ENCODE measurements at regions not wholly inside any gene's neighbourhood (a gene's known extent, or its start where the extent isn't known, plus 50 kb on each side); places are given as distances from the start of the nearest gene placed in this dataset.

DNA sequence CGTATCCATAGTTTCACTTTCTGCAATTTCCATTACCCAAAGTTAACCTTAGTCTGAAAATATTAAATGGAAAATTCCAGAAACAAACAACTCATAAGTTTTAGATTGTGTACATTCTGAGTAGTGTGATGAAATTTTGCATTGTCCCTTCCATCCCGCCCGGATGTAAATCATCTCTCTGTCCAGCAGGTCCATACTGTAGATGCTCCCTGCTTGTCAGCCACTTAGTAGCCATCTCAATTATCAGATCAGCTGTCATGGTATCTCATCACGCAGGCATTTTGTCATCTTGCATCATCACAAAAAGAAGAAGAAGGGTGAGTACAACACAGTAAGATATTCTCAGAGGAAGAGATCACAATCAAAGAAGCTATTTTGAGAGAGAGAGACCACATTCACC, 185.0 kb upstream of the STK17B start:
- H3K79me2 ChIP-seq (ENCODE audit: control insufficient read depth, insufficient read depth, low read length) = no peaks in the 10 kb centered on the region
- H3K9me3 ChIP-seq (ENCODE audit: control insufficient read depth, insufficient read depth, low read depth, low read length) = no peaks in the 10 kb centered on the region
- no peaks in the 10 kb centered on the region for H3K27me3 ChIP-seq (ENCODE audit: control insufficient read depth, insufficient read depth, low read length)
- TF ChIP-seq CTCF (conservative IDR thresholded peaks at IDR 0.05 in 1 of 2, IDR thresholded peaks at IDR 0.05 in 1 of 2; ENCODE audit: low read depth in 1 of 2, low read length in 2 of 2) (no peak), EZH2 (IDR thresholded peaks at IDR 0.05; ENCODE audit: low read length, missing control alignments) (no peak)
- H3K27ac ChIP-seq (ENCODE audit: insufficient read depth, low read length) = no peak overlapping the region
- no peak overlapping the region for H3K4me3 ChIP-seq (replicated peaks in 1 of 4; ENCODE audit: control extremely low read depth in 1 of 4, insufficient read depth in 1 of 4, low read depth in 3 of 4, low read length in 4 of 4)
- H3K36me3 ChIP-seq (ENCODE audit: control insufficient read depth, insufficient read depth, low read length) = no peaks in the 10 kb centered on the region
- no peaks in the 10 kb centered on the region for H4K20me1 ChIP-seq (ENCODE audit: control insufficient read depth, extremely low read depth, insufficient read depth, low read length)
- no peaks in the 10 kb centered on the region for H3K4me1 ChIP-seq (ENCODE audit: control insufficient read depth, extremely low read depth, insufficient read depth, low read length)
- no peak for DNase-seq (ENCODE audit: low read depth in 2 of 2)
- no peak overlapping the region for H2AFZ ChIP-seq (ENCODE audit: low read length)
- no peak overlapping the region for H3K4me2 ChIP-seq (ENCODE audit: extremely low read depth, insufficient read depth, low read length)
- no peak overlapping the region for H3K9ac ChIP-seq (ENCODE audit: insufficient read depth, low read length)

GRCh38 chr2:196360650-196361049, 189.3 kb upstream of the STK17B start:
- no peak for TF ChIP-seq EZH2 (IDR thresholded peaks at IDR 0.05; ENCODE audit: low read length, missing control alignments)
- H3K27ac ChIP-seq (ENCODE audit: insufficient read depth, low read length) = no peak overlapping the region
- H3K36me3 ChIP-seq (ENCODE audit: control insufficient read depth, insufficient read depth, low read length) = no peaks in the 10 kb centered on the region

GRCh38 chr2:196361606-196362326, 190.4 kb upstream of the STK17B start:
- Histone ChIP-seq H3K4me2 (ENCODE audit: extremely low read depth, insufficient read depth, low read length) (no peak overlapping the region), H4K20me1 (ENCODE audit: control insufficient read depth, extremely low read depth, insufficient read depth, low read length) (no peaks in the 10 kb centered on the region), H3K4me1 (ENCODE audit: control insufficient read depth, extremely low read depth, insufficient read depth, low read length) (no peaks in the 10 kb centered on the region), H3K79me2 (ENCODE audit: control insufficient read depth, insufficient read depth, low read length) (no peaks in the 10 kb centered on the region), H3K36me3 (ENCODE audit: control insufficient read depth, insufficient read depth, low read length) (no peaks in the 10 kb centered on the region), H3K9ac (ENCODE audit: insufficient read depth, low read length) (no peak overlapping the region), H3K27ac (ENCODE audit: insufficient read depth, low read length) (no peak overlapping the region), H3K27me3 (ENCODE audit: control insufficient read depth, insufficient read depth, low read length) (no peaks in the 10 kb centered on the region), H3K4me3 (replicated peaks in 1 of 4; ENCODE audit: control extremely low read depth in 1 of 4, insufficient read depth in 1 of 4, low read depth in 3 of 4, low read length in 4 of 4) (no peak overlapping the region), H2AFZ (ENCODE audit: low read length) (no peak overlapping the region), H3K9me3 (ENCODE audit: control insufficient read depth, insufficient read depth, low read depth, low read length) (no peaks in the 10 kb centered on the region)
- TF ChIP-seq CTCF (conservative IDR thresholded peaks at IDR 0.05 in 1 of 2, IDR thresholded peaks at IDR 0.05 in 1 of 2; ENCODE audit: low read depth in 1 of 2, low read length in 2 of 2) (no peak), EZH2 (IDR thresholded peaks at IDR 0.05; ENCODE audit: low read length, missing control alignments) (no peak)
- no peak for DNase-seq (ENCODE audit: low read depth in 2 of 2)

More at GRCh38 chr2:196360650-196361049, 189.3 kb upstream of the STK17B start:
- Histone ChIP-seq H2AFZ (ENCODE audit: low read length) (no peak overlapping the region), H4K20me1 (ENCODE audit: control insufficient read depth, extremely low read depth, insufficient read depth, low read length) (no peaks in the 10 kb centered on the region), H3K79me2 (ENCODE audit: control insufficient read depth, insufficient read depth, low read length) (no peaks in the 10 kb centered on the region), H3K4me1 (ENCODE audit: control insufficient read depth, extremely low read depth, insufficient read depth, low read length) (no peaks in the 10 kb centered on the region), H3K27me3 (ENCODE audit: control insufficient read depth, insufficient read depth, low read length) (no peaks in the 10 kb centered on the region), H3K9me3 (ENCODE audit: control insufficient read depth, insufficient read depth, low read depth, low read length) (no peaks in the 10 kb centered on the region), H3K4me3 (replicated peaks in 1 of 4; ENCODE audit: control extremely low read depth in 1 of 4, insufficient read depth in 1 of 4, low read depth in 3 of 4, low read length in 4 of 4) (no peak overlapping the region), H3K4me2 (ENCODE audit: extremely low read depth, insufficient read depth, low read length) (no peak overlapping the region), H3K9ac (ENCODE audit: insufficient read depth, low read length) (no peak overlapping the region)
- DNase-seq (ENCODE audit: low read depth in 2 of 2) = no peak
